ENCODE measurements at regions not wholly inside any gene's neighbourhood (a gene's known extent, or its start where the extent isn't known, plus 50 kb on each side); places are given as distances from the start of the nearest gene placed in this dataset.

GRCh38 chr12:125239563-125239962 lies 174.3 kb downstream of the AACS start:
- Histone ChIP-seq H3K4me3 (no peak overlapping the region), H3K4me1 (ENCODE audit: insufficient read depth) (peaks cover 21% of the 10 kb centered on the region; the same call in 1 of the 2 replicates), H3K27me3 (ENCODE audit: insufficient read depth) (no peaks in the 10 kb centered on the region), H4K20me1 (replicated peaks; ENCODE audit: insufficient read depth) (peaks cover 37% of the 10 kb centered on the region), H3K4me2 (no peak overlapping the region), H3K9me2 (ENCODE audit: insufficient read depth) (no peaks in the 10 kb centered on the region), H2AFZ (no peak overlapping the region), H3K27ac (ENCODE audit: low read depth) (no peak overlapping the region), H3K79me2 (replicated peaks; ENCODE audit: insufficient read depth) (peaks cover 67% of the 10 kb centered on the region), H3K36me3 (ENCODE audit: insufficient read depth) (no peaks in the 10 kb centered on the region), H3F3A (replicated peaks; ENCODE audit: low read depth) (peaks cover 6% of the 10 kb centered on the region)
- DNase-seq (ENCODE audit: low spot score) (no peak), ATAC-seq (no peak)
- peaks cover 49% of the 10 kb centered on the region for H3K4me1 Mint-ChIP-seq
- H3K36me3 Mint-ChIP-seq (ENCODE audit: low read depth): peaks cover 45% of the 10 kb centered on the region
- no peaks in the 10 kb centered on the region for H3K9me3 Mint-ChIP-seq
- TF ChIP-seq CTCF (conservative IDR thresholded peaks at IDR 0.05; ENCODE audit: low read depth in 2 of 2) (no peak), ZNF462 (CRISPR knock-in tag; IDR thresholded peaks at IDR 0.05) (no peak), POLR2AphosphoS5 (IDR thresholded peaks at IDR 0.05; ENCODE audit: low read depth) (no peak), EZH2 (IDR thresholded peaks at IDR 0.05; ENCODE audit: low read depth, unreplicated experiment) (no peak), ZNF114 (CRISPR knock-in tag; IDR thresholded peaks at IDR 0.05) (no peak), STAT1 (IDR thresholded peaks at IDR 0.05; ENCODE audit: unreplicated experiment) (no peak)
- peaks cover 7% of the 10 kb centered on the region for H3K27me3 Mint-ChIP-seq (ENCODE audit: insufficient read depth, low read depth, poor library complexity)
- no peak overlapping the region for H3K4me3 Mint-ChIP-seq
- no peak overlapping the region; the same call in 1 of the 2 replicates for H3K27ac Mint-ChIP-seq
